PFSK-1 (cell line): ENCODE measurements at regions not wholly inside any gene's neighbourhood (a gene's known extent, or its start where the extent isn't known, plus 50 kb on each side); places are given as distances from the start of the nearest gene placed in this dataset.

ENCODE experiments used
- FOXP2 ChIP-seq: optimal IDR thresholded peaks from 2 replicates; pipeline ENCODE3; 2011; ENCODE audit warnings: borderline replicate concordance, control low read depth, inconsistent platforms; ENCODE audit not compliant: insufficient read depth; ENCODE audit errors: extremely low read length, extremely low read depth
- POLR2AphosphoS5 ChIP-seq: IDR thresholded peaks from 2 replicates; pipeline ENCODE4 v1.6.1; 2012; ENCODE audit warnings: low read depth, mild to moderate bottlenecking, control low read depth, low read length, moderate library complexity
- TAF1 ChIP-seq: IDR thresholded peaks from 2 replicates; pipeline ENCODE4 v1.6.1; 2012; ENCODE audit warnings: low read length, control low read depth, borderline replicate concordance; ENCODE audit not compliant: insufficient read depth
- TF ChIP-seq, protein P1 (sequence below), 2 experiments: IDR thresholded peaks; 2 replicates each; pipeline versions ENCODE4 v1.6.1 to v1.8.0; 2011 to 2012; ENCODE audit warnings: low read depth in 2 of 2, low read length in 2 of 2, control low read depth in 1 of 2, inconsistent platforms in 1 of 2, mild to moderate bottlenecking in 1 of 2, moderate library complexity in 1 of 2; ENCODE audit not compliant: insufficient read depth in 1 of 2

GRCh38 chr4:9602389-9602914 is 158.2 kb downstream of the DEFB131A start:
- no peak for TF ChIP-seq POLR2AphosphoS5
- TF ChIP-seq TAF1: no peak
- TF ChIP-seq, protein P1, sequence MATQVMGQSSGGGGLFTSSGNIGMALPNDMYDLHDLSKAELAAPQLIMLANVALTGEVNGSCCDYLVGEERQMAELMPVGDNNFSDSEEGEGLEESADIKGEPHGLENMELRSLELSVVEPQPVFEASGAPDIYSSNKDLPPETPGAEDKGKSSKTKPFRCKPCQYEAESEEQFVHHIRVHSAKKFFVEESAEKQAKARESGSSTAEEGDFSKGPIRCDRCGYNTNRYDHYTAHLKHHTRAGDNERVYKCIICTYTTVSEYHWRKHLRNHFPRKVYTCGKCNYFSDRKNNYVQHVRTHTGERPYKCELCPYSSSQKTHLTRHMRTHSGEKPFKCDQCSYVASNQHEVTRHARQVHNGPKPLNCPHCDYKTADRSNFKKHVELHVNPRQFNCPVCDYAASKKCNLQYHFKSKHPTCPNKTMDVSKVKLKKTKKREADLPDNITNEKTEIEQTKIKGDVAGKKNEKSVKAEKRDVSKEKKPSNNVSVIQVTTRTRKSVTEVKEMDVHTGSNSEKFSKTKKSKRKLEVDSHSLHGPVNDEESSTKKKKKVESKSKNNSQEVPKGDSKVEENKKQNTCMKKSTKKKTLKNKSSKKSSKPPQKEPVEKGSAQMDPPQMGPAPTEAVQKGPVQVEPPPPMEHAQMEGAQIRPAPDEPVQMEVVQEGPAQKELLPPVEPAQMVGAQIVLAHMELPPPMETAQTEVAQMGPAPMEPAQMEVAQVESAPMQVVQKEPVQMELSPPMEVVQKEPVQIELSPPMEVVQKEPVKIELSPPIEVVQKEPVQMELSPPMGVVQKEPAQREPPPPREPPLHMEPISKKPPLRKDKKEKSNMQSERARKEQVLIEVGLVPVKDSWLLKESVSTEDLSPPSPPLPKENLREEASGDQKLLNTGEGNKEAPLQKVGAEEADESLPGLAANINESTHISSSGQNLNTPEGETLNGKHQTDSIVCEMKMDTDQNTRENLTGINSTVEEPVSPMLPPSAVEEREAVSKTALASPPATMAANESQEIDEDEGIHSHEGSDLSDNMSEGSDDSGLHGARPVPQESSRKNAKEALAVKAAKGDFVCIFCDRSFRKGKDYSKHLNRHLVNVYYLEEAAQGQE (IDR thresholded peaks at IDR 0.05; ENCODE audit: insufficient read depth in 1 of 2, low read depth in 2 of 2, low read length in 2 of 2): no peak
- TF ChIP-seq FOXP2: no peak
